Left ventricle myocardium inferior (tissue), 1 donor: ENCODE measurements at regions not wholly inside any gene's neighbourhood (a gene's known extent, or its start where the extent isn't known, plus 50 kb on each side); places are given as distances from the start of the nearest gene placed in this dataset.
"Not testable (repeated sequence)": the region's sequence is repeated elsewhere in the genome, so short reads cannot be mapped to it uniquely, and the experiment has no call there.

Experiments used
- DNase-seq: peaks from one replicate; pipeline ENCODE4 v3.0.0-alpha.2; 2020
- H3K27ac ChIP-seq: fragments of 200-600 bp; replicated peaks from 2 replicates; pipeline ENCODE4 v1.8.0; 2021
- H3K27me3 ChIP-seq: fragments of 200-600 bp; 2 replicates; pipeline ENCODE4 v1.8.0; 2021; ENCODE audit warnings: low read depth
- H3K36me3 ChIP-seq: fragments of 200-600 bp; 2 replicates; pipeline ENCODE4 v1.8.0; 2021
- H3K4me1 ChIP-seq: fragments of 200-600 bp; 2 replicates; pipeline ENCODE4 v1.8.0; 2021
- H3K4me3 ChIP-seq: fragments of 200-600 bp; 2 replicates; pipeline ENCODE4 v1.8.0; 2021; ENCODE audit warnings: mild to moderate bottlenecking, moderate library complexity
- H3K9me3 ChIP-seq: fragments of 200-600 bp; replicated peaks from 2 replicates; pipeline ENCODE4 v1.8.0; 2021
- intact Hi-C: fragments of 100-400 bp; cut with micrococcal nuclease; formaldehyde crosslinking; loops from one replicate; pipeline ENCODE4 v1.11.0; 2022
- TF ChIP-seq, protein P1 (sequence below): fragments of 200-600 bp; IDR thresholded peaks from 2 replicates; pipeline ENCODE4 v1.8.0; 2021; ENCODE audit warnings: antibody characterized with exemption, mild to moderate bottlenecking, borderline replicate concordance
- donor health status: DM: no; HTN: yes; CAD: no; lungs with severe emphysema.

DNA sequence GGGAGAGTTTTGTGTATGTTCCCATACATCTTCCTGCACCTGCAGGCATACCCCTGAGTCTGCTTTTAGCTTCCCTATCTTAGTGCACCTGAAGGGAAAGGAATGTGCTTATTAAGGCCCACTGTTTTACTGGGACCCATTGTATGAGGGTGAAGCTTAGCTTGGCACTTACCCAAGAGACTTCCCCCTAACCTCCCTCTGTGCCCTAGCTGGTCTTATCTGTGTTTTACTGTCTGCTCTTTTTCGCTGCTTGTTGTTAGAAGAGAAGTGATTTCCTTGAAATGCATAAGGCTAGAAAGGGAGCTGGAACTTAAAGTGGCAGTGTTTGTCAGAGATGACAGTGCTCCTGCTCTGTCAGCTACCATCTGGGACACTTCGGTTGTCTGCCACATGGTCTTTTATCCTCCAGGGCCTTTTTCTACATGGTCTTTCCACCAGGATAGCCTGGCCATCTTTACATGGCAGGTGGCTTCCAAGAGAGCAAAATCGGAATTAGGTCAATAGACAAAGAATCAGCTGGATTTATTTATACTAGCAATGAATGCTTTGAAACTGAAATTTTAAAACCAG is 122.5 kb upstream of the SLC44A1 start:
- TF ChIP-seq, protein P1, sequence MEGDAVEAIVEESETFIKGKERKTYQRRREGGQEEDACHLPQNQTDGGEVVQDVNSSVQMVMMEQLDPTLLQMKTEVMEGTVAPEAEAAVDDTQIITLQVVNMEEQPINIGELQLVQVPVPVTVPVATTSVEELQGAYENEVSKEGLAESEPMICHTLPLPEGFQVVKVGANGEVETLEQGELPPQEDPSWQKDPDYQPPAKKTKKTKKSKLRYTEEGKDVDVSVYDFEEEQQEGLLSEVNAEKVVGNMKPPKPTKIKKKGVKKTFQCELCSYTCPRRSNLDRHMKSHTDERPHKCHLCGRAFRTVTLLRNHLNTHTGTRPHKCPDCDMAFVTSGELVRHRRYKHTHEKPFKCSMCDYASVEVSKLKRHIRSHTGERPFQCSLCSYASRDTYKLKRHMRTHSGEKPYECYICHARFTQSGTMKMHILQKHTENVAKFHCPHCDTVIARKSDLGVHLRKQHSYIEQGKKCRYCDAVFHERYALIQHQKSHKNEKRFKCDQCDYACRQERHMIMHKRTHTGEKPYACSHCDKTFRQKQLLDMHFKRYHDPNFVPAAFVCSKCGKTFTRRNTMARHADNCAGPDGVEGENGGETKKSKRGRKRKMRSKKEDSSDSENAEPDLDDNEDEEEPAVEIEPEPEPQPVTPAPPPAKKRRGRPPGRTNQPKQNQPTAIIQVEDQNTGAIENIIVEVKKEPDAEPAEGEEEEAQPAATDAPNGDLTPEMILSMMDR: no peak
- Histone ChIP-seq H3K36me3 (no peaks in the 10 kb centered on the region), H3K9me3 (no peaks in the 10 kb centered on the region), H3K4me1 (peaks cover 1% of the 10 kb centered on the region), H3K27me3 (no peaks in the 10 kb centered on the region), H3K27ac (no peak overlapping the region), H3K4me3 (no peak overlapping the region)
- no peak for DNase-seq
- intact Hi-C loops: no loop called here

- H3K27ac ChIP-seq, H3K4me3 ChIP-seq, H3K9me3 ChIP-seq, intact Hi-C loops, H3K36me3 ChIP-seq, H3K27me3 ChIP-seq, DNase-seq: not testable (repeated sequence)
- peaks cover 14% of the 10 kb centered on the region for H3K4me1 ChIP-seq
Measured at GRCh38 chr9:105124598-105124997, 119.9 kb upstream of the SLC44A1 start.

DNA sequence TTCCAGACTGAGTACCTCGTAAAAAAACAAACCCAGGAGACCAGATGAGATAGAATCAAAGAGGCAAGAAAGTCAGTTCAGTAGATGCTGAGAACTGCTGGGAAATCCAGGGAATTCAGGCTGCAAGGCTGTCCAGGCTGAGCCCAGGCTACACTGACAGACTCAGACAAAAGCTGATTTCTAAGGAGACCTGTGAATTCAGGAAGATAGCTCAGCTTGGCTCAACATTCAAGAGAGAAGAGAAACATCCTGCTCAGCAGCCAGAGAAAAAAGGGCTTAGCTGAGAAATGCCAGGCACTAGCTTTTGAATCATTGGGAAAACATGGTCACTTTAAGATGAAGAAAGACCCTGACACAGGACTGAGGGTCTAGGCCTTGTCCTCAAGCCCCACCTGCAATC is 118.2 kb upstream of the SLC44A1 start:
- Histone ChIP-seq H3K4me1 (peaks cover 14% of the 10 kb centered on the region), H3K27ac (no peak overlapping the region), H3K9me3 (no peaks in the 10 kb centered on the region), H3K27me3 (no peaks in the 10 kb centered on the region), H3K36me3 (no peaks in the 10 kb centered on the region), H3K4me3 (no peak overlapping the region)
- no peak for DNase-seq
- TF ChIP-seq, protein P1: no peak
- intact Hi-C loops: no loop called here

DNA sequence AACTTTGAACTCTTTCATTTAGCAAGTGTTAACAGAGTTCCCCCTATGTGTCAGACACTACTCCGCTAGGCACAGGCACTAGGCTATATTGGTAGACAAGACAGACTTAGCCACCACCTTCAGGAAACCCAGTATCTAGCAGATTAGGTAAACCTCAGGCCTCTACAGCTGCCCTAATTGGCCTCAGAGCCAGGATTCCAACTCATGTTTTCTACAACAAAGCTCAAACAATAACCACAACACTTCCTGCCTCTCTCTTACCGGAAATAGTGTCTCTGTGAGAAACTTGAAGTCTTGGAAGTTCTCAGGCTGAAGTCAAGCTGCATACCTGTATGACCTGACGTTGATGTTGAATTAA is 116.6 kb upstream of the SLC44A1 start:
- no peaks in the 10 kb centered on the region for H3K27me3 ChIP-seq
- no peak overlapping the region for H3K4me3 ChIP-seq
- H3K27ac ChIP-seq: no peak overlapping the region
- H3K36me3 ChIP-seq: no peaks in the 10 kb centered on the region
- intact Hi-C loops: no loop called here
- peaks cover 14% of the 10 kb centered on the region for H3K4me1 ChIP-seq
- no peak for DNase-seq
- H3K9me3 ChIP-seq: no peaks in the 10 kb centered on the region
- TF ChIP-seq, protein P1: no peak

DNA sequence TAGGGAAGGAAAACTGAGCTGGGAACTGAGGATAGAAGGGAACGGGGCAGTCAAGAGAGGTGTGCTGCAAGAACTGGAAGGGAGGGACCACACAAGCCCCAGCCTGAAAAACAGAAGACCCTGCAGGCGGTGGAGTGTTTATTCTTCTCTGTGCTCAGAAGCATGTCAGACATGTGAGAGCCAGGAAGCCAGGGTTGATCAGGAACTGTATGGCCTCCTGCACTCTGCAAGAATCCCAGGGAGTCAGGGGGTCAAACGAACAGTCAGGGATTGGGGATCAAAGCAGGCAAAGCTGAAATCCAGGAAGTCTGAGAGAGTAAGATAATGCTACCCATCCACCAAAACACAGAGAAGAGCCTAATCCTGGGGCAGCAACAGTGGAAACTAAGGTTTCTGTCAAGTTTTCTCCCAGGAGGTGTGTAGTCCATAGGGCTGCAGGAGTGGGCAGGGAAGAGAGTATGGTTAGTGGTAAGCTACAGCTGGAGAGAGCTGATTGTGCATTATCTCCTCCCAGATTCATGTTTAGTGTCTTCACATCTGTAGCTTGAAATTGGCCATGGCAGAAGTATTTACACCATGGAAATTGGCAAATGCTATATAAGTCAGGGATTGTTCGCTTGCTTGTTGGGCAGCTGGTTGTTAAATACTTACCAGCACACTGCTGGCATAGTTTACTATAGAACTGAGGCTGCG is 115.4 kb upstream of the SLC44A1 start:
- intact Hi-C loops: no loop called here
- TF ChIP-seq, protein P1: no peak
- Histone ChIP-seq H3K27ac (no peak overlapping the region), H3K27me3 (no peaks in the 10 kb centered on the region), H3K36me3 (no peaks in the 10 kb centered on the region), H3K9me3 (no peaks in the 10 kb centered on the region), H3K4me1 (peaks cover 14% of the 10 kb centered on the region), H3K4me3 (no peak overlapping the region)
- no peak for DNase-seq

DNA sequence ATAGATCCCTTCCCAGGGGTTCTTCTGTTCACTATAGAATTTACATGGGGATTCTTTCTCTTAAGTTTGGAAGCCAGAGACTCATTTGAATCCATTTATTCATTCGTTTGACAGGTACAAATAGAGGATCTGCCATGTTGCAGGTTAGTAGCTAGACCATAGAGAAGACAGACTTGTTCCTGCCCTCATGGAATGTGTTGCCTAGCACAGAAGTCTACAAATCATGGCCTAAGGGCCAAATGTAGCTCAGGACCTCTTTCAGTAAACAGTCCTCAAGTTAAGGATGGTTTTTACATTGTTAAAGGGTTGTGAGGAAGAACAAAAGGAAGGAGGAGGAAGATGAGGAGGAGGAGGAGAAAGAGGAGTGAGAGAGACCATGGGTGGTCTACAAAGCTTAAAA is 114.7 kb upstream of the SLC44A1 start:
- DNase-seq: no peak
- Histone ChIP-seq H3K4me3 (no peak overlapping the region), H3K4me1 (peaks cover 14% of the 10 kb centered on the region), H3K9me3 (no peaks in the 10 kb centered on the region), H3K36me3 (no peaks in the 10 kb centered on the region), H3K27me3 (no peaks in the 10 kb centered on the region), H3K27ac (no peak overlapping the region)
- intact Hi-C loops: no loop called here
- TF ChIP-seq, protein P1: no peak
